ENCODE measurements at regions not wholly inside any gene's neighbourhood (a gene's known extent, or its start where the extent isn't known, plus 50 kb on each side); places are given as distances from the start of the nearest gene placed in this dataset.
"Not testable (repeated sequence)": the region's sequence is repeated elsewhere in the genome, so short reads cannot be mapped to it uniquely, and the experiment has no call there.

DNA sequence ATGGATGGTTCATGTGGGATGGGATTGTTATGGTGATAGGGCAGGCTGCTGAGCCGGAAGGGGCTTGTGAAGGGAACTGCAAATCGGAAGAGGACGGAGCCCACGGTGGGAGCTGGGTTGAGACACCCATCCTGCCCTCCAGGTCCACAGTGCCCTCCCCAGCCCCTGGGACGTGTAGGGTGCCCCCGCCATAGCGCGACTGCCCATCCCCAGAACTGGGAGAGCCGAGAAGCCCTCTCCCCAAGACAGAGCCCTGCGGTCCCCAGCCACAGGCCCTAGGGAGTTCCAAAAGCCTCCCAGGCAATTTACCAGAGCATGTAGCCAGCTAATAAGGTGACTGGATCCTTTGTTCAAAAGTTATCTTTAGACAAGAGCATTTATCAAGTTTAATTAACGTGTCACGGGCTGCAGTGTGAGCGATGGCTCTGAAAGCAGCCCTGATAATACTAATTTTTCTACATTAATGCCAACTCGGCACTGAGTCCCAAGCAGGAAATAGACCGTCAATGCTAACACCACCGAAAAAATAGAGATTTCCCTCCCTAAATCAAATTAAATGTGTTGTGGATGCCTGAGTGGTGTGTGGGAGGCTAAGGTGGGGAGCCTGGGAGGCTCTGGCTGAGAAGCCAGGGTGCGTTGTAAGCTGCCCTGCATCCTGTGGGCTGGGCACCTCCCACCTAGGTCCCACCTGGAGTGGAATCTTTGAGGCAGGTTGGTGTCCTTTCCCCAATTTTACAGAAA, 76.8 kb upstream of the RTL6 start:
- DNase-seq, result no peak

DNA sequence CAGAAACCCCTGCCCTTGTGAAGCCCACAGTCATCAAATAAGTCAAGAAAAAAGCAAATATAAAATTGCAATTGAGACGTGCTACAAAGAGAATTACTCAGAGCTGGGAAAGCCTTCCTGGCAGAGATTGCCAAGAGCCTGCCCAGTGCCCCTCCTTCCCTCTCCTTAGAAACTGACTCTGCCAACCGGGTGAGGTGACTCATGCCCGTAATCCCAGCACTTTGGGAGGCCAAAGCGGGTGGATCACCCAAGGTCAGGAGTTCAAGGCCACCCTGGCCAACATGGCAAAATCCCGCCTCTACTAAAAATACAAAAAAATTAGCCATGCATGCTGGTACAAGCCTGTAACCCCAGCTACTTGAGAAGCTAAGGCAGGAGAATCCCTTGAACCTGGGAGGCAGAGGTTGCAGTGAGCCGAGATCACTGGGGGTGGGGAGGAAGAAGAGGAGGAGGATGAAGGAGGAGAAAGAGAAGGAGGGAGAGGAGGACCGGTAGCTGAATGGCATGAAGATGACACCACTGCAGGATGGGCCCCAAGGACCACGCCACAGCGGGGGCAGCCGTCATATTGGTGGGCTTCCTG, 76.1 kb upstream of the RTL6 start:
- no peak for DNase-seq

GRCh38 chr22:44573451-44573850, 75.4 kb upstream of the RTL6 start:
- DNase-seq, result no peak

GRCh38 chr22:44572414-44573207, 74.6 kb upstream of the RTL6 start:
- no peak for DNase-seq

DNA sequence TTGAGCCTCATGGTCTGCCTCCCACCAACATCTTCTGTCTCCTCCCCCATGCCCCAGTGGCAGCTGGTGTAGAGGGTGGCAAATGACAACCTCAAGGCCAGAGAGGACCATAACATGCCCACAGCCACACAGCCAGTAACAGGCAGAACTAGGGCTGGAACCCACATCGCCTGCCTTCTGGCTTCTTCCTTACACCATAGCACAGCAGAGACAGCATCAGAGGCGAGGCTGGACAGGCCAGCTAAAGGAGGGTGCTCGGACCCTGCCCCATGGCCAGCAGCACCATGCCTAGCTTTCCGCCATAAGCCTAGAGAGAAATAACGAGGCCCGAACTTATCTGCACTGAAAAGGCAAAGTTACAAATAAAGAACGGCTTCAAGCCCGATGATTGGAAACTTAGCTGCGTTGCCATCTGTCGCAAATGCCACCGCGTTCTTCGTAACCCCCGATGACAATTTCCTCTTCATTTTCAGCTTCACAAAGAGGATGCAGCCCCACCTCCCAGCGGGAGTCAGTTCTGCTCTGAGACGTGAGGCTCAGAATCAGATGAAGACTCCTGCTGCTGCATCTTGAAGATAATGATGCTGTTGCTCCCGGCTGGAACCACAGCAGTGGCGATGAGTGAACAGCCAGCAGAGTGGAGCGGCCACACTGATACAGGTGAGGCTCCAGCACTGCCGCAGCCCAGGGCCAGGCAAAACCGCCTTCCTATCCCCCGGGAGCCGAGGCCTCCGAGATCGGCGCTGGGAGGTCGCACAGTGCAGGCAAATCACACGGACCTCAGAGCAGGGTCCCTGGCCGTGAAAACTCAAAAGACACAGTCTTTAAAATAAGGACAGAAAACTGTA, 73.8 kb upstream of the RTL6 start:
- no peak for DNase-seq

- no peak for DNase-seq
Measured at GRCh38 chr22:44570476-44571445, 72.7 kb upstream of the RTL6 start.

- no peak for DNase-seq
Measured at GRCh38 chr22:44569561-44569991, 71.5 kb upstream of the RTL6 start.

DNA sequence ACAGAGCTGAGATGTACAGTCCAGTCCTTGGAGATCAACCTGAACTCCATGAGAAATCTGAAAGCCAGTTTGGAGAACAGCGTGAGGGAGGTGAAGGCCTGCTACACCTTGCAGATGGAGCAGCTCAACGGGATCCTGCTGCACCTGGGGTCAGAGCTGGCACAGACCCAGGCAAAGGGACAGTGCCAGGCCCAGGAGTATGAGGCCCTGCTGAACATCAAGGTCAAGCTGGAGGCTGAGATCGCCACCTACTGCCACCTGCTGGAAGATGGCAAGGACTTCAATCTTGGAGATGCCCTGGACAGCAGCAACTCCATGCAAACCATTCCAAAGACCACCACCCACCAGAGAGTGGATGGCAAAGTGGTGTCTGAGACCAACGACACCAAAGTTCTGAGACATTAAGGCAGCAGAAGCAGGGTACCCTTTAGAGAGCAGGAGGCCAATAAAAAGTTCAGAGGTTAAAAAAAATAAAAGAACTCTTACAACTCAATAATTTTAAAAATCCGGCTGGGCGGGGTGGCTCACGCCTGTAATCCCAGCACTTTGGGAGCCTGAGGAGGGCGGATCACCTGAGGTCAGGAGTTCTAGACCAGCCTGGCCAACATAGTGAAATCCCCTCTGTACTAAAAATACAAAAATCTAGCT, 69.9 kb upstream of the RTL6 start:
- DNase-seq, result peak; percentile 3

DNA sequence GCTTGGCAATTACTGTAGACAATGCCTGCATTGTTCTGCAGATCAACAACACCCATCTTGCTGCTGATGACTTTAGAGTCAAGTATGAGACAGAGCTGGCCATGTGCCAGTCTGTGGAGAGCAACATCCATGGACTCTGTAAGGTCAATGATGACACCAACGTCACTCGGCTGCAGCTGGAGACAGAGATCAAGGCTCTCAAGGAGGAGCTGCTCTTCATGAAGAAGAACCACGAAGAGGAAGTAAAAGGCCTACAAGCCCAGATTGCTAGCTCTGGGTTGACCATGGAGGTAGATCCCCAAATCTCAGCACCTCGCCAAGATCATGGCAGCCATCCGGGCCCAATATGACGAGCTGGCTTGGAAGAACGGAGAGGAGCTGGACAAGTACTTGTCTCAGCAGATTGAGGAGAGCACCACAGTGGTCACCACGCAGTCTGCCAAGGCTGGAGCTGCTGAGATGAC, 69.4 kb upstream of the RTL6 start:
- not testable (repeated sequence) for DNase-seq

GRCh38 chr22:44566911-44567310, 68.9 kb upstream of the RTL6 start:
- DNase-seq, result no peak

- DNase-seq, result not testable (repeated sequence)
Measured at GRCh38 chr22:44562651-44563050, 64.6 kb upstream of the RTL6 start.

- DNase-seq, result no peak
Measured at GRCh38 chr22:44561139-44561840, 63.3 kb upstream of the RTL6 start.

- DNase-seq, result not testable (repeated sequence)
Measured at GRCh38 chr22:44558671-44559070, 60.6 kb upstream of the RTL6 start.

DNA sequence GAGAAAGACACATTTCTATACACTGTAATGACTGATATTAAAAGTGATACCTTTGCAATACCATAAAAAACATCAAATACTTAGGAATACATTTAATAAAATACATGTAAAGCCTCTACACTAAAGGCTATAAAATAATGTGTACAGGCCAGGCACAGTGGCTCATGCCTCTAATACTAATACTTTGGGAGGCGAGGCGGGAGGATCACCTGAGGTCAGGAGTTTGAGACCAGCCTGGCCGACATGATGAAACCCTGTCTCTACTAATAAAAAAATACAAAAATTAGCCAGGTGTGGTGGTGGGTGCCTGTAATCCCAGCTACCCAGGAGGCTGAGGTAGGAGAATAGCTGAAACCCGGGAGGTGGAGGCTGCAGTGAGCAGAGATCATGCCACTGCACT, 59.8 kb upstream of the RTL6 start:
- not testable (repeated sequence) for DNase-seq

- no peak for DNase-seq
Measured at GRCh38 chr22:44557064-44557748, 59.2 kb upstream of the RTL6 start.

- no peak for DNase-seq
Measured at GRCh38 chr22:44555597-44555996, 57.6 kb upstream of the RTL6 start.

GRCh38 chr22:44555046-44555445, 57.0 kb upstream of the RTL6 start:
- DNase-seq, result no peak

DNA sequence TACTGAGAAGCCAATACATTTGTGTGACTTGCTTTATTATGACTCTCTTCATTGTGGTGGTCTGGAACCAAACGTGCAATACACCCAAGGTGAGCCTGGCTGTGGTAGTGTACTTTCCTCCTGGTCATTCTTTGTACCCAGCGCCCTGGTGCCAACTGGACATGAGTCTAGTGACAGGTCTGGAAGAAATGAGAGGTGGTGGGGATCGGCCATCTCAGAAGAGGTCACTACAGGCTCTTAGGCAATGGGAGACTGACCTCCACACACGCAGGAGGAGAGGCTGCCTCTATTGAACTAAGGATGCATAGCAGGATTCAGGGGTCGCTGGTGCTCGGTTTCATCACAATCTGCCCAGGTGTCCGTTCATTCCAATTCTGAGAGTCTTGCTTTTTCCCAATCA, 56.4 kb upstream of the RTL6 start:
- no peak for DNase-seq

GRCh38 chr22:44550711-44551491, 52.9 kb upstream of the RTL6 start:
- no peak for DNase-seq
